ENCODE measurements at regions not wholly inside any gene's neighbourhood (a gene's known extent, or its start where the extent isn't known, plus 50 kb on each side); places are given as distances from the start of the nearest gene placed in this dataset.
A peak's percentile ranks its signal among the peaks of the same experiment; 100 is the strongest.

- DNase-seq: no peak
Observed at GRCh38 chr18:55038162-55038561, 78.9 kb upstream of the CCDC68 start.

DNA sequence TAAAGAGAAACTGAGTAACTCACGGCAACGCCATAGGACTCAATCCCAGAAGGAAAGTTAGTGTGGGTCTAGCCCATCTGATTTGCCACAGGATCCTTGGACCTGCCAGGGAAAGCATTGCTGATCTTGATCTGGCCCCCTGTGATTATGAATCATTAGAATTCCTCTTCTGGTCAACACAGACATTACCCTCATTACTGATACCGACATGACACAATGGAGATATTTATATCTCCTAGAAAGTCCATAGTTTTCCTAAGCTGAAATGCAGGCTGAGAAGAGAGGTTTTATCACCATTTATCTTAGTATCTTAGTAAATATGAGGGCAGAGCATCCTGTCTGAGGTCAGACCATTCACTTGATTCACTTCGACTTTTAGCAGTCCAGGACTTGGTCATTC lies 75.5 kb upstream of the CCDC68 start:
- DNase-seq: no peak

DNA sequence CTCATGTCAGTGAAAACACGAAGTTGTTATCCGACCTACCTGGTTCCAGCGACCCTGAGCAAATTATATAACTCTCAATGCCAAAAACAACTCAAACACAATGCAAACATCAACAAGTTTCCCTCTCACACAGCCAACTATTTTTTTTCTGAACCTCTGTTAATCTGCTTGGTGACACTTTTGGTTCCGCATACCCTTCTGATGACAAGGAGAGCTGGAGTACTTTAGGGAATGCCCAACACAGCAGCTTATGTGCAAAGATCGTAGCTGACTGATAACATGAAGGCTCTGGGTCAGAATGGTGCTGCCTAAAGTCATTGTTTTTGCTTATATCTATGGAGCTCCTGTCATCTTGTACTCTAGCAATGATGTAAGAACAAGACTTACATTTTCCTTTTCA lies 72.7 kb upstream of the CCDC68 start:
- DNase-seq: no peak

DNA sequence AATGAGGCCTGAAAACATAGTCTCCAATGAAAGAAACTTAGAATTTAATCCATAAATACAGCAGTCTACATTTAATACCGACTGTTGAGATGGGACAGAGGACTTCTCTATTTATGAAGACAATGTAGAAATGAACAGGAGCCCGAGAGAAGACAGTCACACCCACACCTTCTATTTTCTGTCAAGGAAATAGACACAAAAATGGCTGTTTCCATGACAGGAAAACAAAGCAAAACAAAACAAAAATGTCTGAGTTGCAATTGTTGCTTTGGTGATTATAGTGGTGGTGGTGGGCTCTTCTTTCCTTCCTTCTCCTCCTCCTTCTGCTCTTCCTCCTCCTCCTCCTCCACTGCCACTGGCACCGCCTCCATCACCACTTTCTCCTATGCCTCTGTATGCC lies 72.3 kb upstream of the CCDC68 start:
- no peak for DNase-seq

GRCh38 chr18:55031164-55031563 lies 71.9 kb upstream of the CCDC68 start:
- DNase-seq: no peak

DNA sequence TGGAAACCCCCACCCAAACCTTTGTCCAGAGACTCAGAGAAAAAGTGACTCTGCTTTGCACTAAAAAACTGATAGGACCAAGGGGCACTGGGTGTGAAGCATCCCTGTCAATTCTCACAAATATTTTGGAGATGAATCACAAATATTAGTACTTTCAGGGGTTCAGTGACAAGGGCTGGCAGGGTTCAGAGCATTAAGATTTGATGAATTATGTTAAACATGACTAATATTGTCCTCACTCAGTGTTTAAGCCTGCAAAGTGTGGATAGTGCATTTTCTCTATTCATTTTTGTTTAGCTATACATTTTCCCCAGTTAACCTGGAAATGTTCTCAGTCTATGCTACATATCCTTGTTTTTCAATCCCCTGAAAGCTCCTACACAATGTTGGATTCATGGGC lies 65.3 kb upstream of the CCDC68 start:
- DNase-seq: no peak

DNA sequence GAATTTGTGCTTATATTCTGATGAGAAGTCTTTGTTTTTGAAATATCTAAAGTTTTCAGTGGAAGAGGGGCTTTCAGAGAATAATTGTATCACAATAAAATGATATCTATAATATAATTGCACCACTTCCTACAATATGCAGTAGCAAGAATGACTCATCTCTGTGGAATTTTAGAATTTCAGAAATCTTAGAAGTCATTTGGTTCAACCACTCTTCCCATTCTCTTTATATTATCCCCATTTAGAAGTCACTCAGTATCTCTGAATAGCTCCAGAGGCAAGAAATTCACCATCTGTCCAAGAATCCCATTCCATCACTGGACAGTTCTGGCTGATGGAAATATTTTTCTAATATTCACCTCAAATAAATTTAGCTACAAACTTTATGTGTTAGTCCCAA lies 59.3 kb upstream of the CCDC68 start:
- DNase-seq: no peak

- no peak for DNase-seq
Observed at GRCh38 chr18:55014095-55014494, 54.8 kb upstream of the CCDC68 start.

DNA sequence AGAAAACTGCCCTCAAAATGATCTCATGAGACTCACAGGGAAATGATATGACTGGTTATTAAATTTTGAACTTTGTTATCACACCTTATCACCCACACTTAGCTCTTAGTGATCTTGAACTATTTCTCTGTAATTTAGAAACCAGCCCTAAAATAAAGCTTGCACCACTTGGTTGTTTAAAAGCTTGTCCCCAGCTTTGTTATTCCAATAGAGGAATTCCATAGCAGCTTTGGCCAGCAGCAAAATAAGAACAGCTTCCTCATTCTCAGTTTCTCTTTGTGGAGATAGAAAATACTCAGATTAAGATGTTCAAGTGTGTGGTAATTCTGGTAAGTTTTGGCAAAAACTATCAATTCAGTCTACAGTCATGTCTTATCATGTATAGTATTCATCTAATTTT lies 54.4 kb upstream of the CCDC68 start:
- DNase-seq: no peak

- no peak for DNase-seq
Observed at GRCh38 chr18:55013086-55013485, 53.8 kb upstream of the CCDC68 start.

DNA sequence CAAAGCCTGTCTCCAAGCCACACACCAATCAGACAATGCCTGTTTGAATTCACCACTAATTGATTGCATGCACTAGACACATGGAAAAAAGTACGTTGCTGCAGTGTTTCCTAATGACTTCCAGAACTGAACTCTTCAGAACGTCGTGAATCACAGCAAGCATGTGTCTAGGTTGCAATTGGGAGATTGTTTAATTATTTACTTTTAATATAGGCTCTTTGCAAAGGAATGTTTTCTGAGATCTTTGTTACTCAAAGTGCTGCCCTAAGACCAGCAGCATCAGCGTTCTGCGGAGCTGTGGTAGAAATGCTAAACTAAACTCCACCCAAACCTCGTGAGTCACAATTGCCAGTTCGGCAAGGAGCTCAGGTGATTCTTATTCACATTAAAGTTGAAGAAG lies 52.7 kb upstream of the CCDC68 start:
- peak; percentile 23 for DNase-seq

All from eye (tissue), 1 donor.